Activated gamma-delta T cell treated with Interleukin-2 at 50 U/mL for 16 hours (primary cell): ENCODE measurements at regions not wholly inside any gene's neighbourhood (a gene's known extent, or its start where the extent isn't known, plus 50 kb on each side); places are given as distances from the start of the nearest gene placed in this dataset.

Experiments used
- DNase-seq: peaks from one replicate; pipeline ENCODE4 v3.0.0-alpha.2; 2020

DNA sequence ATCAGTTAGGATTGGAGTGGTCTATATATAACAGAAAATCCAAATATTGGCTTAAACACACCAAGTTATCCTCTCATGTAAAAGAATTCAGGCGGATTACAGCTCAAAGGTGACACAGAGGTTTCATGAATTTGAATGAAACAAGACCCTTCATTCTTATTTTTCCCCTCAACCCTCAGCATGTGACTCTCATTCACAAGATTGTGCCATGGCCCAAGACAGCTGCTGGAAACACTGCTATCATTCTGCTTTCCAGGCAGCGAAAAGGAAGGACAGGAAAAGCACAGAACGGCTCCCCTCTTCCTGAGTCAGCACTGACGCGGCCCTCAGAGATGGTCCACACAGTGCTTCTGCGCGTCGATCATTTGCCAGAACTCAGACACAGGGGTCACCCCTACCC, 891.0 kb upstream of the FRG1 start:
- DNase-seq = no peak

DNA sequence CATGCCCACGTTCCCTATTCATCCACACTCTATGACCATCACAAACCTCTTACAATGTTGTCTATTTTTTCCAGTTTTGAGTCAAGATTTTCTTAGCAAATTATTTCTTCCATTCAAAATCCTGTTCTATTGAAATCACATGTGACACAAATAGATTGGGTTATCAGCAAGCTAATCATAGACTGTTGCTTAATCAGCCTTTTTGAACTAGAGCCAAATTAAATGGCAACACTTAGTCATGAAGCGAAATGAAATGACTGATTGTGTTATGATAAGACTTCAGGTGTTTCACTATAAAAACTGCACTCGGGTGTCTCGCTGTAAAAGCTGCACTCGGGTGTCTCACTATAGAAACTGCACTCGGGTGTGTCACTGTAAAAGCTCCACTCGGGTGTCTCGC, 890.0 kb upstream of the FRG1 start:
- DNase-seq = no peak

DNA sequence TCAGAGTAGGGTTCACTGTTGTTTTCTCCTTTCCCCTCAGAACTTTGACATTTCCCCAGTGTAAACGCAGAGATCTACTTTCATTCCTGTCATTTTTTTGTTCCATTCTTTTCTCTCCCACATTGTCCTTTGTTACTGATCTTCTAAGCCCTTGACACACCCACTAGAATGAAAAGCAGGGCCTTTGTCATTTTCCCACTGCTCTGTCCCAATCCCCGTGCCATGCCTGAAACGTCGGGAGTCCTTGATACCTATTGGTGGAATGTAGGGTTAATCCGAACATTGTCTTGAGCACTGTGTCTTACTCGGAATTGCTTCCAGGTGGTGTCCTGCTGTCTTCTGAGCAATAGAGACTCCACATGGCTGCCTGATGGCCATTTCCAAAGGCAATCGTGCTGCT, 887.1 kb upstream of the FRG1 start:
- DNase-seq = no peak

DNA sequence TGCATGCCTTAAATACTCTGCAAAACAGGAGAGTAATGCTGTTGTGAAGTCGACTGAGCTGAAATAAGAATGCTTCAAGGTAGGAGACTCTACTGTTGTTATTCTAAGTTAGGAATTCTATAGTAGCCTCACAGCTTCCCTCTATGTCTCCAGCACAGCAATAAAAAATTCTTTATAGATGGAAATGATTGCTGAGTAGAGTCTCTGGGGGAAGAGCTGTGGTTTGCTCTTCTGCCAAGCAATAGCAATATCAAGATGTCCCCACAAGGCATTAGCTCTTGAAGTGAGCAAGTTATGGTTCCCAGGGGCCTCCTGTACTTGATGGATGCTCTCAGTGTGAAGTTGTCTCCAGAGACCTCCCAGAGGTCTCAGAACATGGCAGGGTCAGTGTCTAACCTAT, 880.6 kb upstream of the FRG1 start:
- no peak for DNase-seq

DNA sequence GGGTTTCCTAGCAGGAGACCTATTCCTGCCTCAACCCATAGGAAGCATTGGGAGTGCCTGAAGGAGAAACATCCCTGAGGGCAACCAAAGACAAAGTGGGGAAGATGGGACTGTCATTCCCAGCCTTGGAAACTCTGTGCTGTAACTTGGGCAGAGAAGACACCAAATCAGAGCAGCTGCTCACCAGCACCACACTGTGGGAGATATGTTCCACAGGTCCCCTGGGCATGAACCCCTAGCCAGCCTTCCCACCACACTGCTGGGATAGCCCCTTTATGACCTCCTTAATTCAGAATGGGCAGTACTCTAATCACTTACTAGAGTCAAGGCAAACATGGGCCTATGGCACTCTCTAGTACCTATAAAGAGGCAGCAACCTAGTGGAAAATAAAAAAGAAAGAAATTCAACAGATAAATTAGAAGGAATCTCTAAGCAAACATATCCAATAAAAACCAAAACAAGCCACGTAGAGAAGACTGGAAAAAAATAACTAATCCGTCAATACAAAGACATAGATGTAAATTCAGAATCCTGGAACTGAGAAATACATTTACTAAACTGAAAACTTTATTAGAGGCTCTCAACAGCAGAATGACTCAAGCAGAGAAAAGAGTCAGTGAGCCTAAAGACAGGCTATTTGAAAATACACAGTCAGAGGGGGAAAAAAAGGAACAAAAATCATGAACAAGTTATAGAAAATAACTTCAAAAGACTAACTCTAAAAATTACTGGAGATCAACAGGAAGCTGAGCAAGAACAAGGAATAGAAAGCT, 878.4 kb upstream of the FRG1 start:
- DNase-seq = no peak

DNA sequence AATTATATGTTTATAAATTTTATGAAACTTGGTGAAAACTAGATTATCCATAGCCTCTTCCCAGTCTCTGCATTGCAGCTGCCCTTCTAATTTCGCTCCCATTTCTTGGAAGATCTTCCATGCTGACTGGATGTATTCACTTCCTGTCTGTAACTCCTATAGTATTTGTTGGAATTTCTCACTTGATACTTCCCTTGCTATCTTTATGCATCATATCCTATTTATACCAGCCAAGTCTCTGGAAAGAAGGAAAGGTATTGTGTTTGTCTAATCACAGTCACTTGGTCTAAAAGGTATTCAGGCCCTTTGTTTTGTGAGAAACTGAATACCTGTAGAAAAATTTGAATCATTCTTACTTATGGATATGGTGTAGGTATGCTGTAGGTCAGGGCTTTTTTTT, 870.9 kb upstream of the FRG1 start:
- DNase-seq = no peak

DNA sequence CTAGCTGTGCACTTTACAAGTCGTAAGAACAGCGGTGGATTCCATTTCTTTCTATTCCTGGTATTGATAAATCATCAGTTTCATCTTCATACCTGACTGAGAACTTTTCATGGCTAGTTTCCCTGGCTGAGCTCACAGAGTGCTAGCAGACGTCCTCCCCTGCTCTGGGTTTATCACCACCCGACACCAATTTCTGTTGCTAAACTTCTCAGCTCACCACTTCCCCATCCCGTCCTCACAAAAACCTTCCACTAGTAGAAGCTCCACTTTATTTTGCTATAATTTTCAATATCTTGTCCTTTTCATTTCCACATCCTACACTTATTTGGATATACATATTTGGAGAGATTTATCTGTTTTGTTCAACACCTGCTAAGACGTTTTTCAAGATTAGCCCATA, 869.4 kb upstream of the FRG1 start:
- no peak for DNase-seq

DNA sequence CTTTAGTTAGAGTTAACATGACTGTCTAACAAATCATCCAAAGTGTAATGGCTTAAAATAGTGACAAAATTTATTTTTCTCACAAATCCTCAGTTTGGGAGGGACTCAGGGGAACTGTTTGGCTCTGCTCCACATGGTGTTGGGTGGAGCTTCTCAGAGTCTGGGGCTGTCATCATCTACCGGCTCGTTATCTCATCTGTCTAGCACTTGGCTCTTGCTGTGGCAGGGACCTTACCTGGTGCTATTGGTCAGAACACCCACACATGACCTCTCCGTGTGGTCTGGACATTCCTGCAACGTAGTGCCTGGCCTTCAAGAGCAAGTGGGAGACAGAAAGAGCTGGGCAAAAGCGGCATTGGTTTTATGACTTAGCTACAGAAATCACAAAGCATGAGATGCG, 866.9 kb upstream of the FRG1 start:
- DNase-seq = no peak

DNA sequence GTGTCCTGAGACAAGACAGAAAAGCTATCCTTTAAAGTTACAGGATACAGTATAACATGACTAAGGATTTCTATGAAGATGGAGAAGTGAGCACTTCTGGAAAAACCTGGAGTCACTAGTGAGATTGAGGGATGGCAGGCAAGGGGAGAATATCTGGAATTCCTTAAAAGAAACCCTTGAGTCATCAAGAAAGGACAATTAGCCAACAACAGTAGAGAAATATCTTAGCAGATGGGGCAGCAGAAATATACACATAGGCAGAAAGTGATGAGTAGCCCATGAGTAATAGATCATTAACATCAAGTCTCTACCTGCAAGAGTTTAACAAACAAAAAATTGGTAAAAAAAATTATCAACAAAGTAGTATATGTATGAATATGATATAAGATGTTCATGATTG, 858.8 kb upstream of the FRG1 start:
- no peak for DNase-seq

DNA sequence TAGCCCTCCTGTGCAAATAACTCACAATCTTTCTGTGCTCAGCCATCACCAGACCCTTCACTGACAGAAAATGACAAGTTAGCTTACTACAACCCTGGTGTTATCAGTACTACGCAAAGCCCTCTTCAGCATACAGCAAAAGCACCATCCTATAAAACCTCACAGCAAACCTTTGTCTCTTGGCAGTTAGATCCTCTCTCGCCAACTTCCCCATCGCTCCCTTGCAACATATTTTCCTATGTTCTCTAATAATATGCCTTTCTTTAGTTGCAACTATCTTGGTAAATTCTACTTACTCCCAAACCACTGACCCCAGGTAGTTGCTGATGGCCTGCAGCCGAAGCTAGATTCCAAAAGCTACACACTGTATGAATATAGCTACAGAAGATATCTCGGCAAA, 856.9 kb upstream of the FRG1 start:
- DNase-seq = no peak

DNA sequence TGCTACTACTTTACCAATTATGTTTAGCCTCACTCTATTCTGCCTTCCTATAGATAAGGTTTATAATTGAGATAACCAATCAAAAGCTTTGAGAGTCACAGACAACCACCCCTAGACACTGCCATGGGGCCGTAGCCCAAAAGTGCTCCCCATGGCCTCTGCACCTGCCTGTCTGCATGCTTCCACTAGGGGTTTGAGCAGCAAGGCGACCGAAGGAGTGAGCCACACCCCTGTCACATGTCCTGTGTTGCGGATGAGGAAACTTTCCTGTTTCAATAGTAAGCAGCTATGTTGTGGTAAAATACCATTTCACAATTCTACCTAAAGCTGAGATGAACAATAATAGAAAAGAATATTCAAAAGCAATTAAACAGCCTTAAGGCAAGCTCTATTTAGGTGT, 856.0 kb upstream of the FRG1 start:
- DNase-seq = no peak

DNA sequence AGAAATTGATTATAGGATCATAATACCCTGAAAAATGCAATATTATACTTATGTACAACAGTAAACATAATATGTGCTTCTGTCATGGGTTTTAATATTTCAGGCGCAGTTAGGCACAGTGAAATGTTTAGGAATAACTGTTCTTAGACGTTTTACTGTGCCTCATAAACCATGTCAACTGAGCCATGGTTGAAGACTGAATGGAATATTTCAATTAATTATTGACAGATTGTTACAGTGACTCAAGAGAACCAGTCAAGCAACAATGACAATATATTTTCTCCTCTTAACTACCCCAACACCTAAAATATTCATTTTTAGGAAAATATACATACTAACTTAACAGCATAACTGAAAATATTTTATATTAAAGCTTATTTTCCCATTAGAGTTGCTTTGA, 852.7 kb upstream of the FRG1 start:
- no peak for DNase-seq

DNA sequence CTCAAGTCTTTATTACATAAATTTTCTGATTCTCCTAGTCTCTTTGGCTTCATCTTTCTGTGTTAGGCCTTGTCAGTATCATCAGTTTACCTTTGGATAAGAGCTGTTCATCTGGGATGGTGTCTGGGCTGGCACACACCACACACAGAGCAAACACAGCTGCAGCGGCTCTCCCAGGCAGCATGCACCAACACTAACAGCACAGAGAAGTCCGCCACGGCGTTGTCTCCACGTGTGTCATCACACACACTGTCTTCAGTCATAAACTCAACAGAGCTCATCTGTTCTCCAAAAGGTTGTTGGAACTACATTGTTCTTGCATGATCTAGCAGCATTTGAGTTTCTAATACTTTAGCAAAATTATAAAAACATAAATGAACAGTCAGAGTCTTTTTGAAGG, 851.9 kb upstream of the FRG1 start:
- DNase-seq = no peak

DNA sequence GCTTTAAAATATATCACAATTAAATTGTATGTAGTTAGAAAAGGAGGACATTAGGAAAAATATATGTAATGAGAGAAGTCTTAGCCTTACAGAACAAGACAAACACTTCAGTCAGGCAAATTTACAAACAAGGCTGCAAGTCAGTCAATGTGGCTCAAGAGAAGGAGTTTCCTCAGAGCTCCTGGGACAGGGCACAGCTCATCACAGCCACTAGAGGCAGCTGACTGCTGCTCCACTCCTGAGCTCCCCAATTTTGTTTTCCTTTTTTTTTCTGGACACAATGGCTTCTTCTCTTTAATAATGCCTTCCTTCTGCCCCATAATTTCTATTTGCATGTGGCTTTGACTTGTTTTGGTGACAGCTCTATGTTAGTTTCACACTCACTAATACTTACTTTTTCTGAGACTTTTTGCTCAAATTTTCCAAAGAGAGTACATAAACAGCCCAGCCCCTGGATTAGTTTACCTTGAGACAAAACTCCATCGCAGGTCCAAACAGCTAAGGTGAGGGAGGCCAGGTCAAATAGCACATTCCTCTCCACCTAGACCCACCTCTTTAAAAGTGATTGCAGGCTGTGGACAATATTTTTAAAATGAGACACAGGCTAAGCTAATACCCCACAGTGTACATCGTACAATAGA, 850.4 kb upstream of the FRG1 start:
- DNase-seq = no peak

DNA sequence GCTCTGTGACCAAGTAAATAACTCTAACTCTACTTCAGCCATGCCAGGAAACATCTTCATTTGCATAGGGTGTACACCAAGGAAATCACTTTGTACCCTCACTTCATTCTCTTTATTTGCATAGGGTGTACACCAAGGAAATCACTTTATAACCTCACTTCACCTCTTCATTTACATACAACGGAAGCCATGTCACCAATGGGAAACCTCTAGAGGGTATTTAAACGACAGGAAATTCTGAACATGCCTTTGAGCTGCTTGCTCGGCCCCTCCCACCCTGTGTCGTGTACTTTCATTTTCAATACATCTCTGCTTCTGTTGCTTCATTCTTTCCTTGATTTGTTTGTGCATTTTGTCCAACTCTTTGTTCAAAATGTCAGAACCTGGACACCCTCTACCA, 848.1 kb upstream of the FRG1 start:
- no peak for DNase-seq

DNA sequence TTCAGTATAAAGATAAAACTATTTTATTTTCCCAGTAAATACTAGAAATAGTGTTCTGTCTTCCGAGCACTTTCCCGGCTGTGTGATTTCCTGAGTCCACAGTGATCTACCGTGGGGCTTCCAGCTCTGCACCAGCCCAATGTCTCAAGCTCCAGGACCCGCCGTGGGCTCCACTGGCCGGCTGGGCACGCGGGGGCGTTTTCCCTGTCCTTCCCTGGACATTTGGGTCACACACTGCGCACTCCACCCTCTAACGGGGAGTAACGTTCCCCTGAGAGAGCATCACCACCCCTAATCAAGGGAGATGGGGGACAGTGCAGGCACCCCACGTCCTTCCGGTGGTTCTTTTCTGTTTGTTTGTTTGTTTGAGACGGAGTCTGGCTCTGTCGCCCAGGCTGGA, 844.6 kb upstream of the FRG1 start:
- no peak for DNase-seq

DNA sequence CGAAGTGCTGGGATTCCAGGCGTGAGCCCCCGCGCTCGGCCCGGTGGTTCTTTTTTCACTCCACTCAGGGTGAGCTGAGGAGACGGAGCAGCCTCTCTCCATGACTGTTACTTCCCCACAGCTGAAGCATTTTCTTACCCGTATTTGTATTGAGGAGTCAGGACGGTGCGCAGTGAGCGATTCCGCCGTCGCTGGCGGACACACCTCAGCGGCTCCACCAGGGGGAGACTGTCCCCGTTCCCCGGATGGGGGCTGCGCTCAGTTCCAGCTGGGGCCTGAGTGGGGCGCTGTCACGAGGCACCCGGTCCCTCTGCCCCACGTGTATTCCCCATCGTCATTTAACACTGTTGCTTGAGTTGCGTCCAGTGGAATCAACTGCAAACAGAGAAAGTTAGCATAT, 844.0 kb upstream of the FRG1 start:
- DNase-seq = no peak

DNA sequence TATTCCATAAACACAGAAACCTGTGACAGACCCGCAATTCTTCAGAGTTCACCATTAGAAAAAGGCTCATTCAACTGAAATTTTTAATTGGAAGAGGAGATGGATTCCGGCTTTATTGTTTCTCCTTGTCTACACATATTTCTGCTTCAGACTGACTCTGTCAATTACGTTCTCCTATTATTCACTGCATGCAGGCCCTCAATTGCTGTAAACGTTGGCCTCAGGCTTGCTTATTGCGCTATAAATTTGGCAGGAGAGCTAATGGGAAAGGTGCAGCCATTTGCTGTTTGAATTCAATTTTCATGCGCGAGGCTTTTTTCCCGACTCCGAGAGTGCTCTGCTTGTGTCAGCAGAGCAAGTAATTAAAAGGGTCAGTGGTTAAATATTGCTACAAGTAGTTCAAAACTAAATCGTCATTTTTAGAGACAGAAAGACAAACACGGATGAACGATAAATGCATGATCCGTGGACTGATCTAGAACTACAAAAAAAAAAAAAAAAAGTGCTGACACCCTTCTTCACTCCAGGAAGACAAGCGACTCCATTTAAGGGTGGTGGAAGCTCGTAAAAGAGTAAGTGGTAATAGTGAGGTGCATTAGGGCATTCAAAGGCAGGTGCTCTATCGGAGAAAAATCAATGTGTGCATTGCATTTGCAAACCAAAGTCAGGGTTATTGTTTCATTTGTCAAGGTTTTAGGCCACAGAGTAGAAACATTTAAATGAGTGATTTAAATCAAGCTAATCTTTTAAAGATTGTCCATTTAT, 841.6 kb upstream of the FRG1 start:
- no peak for DNase-seq

DNA sequence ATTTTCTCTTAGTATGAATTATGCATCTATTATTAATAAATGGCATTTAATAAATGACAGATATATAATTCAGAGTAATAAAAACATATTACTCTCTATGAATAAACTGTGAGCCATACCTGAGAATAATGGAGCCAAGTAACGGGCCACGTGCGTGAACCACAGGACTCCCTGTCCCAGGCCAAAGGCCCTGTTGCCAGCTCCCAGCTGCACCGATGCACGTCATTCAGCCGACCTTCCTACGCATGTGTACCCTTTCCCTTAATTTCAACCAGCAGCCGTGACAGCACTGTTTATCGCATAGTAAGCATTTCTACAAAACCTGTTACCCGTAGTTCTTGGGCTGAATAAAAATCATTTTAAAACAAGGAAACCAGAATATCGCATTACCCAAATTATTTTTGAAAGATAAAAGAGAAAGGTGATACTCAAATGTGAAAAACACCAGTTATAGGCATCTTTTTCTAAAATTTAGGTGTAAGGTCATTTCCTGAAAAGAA, 827.2 kb upstream of the FRG1 start:
- no peak for DNase-seq

DNA sequence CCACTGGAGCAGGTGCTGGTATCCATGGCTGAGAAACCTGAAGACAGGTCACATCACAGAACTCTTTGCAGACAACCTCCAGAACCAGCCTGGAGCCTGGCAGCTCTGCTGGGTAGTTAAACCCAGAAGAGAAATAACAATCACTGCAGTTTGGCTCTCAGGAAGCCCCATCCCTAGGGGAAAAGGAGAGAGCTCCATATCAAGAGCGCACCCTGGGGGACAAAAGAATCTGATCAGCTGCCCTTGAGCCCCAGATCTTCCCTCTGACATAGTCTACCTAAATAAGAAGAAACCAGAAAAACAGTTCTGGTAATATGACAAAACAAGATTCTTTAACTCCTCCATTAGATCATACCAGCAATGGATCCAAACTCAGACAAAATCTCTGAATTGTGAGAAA, 823.2 kb upstream of the FRG1 start:
- no peak for DNase-seq

DNA sequence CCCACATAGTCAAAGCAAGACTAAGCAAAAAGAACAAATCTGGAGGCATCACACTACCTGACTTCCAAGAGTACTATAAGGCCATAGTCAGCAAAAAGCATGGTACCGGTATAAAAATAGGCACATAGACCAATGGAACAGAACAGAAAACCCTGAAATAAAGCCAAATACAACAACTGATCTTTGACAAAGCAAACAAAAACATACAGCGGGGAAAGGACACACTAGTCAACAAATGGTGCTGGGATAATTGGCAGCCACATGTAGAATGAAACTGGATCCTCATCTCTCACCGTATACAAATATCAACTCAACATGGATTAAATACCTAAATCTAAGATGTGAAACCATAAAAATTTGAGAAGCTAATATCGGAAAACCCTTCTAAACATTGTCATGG, 819.3 kb upstream of the FRG1 start:
- DNase-seq = no peak

DNA sequence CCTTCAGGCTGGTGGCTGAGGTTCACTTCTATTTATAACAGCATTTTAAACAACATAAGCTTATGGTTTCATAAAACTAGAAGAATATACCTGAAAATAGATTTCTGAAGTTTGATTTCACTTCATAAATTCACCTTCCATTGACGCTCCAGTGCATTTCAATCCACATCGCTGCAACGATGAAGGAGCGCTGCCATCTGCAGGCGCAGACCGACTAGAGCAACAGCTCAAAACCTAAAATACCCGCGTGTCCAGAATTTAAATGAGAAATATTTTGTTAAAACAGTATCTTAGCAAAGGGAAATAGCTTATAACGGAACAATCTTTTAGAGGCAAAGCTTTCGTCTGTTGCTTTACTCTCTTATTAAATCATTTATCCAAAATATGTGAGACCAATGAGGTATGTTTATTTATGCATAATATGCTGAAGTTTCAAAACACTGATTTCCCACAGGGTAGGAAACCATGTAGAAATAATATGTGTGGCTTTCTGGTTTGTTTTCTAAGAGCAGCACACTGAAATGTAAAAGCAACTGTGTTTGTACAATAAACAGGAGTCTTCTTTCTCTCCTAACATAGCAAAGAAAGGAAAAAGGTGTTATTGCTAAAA, 816.4 kb upstream of the FRG1 start:
- no peak for DNase-seq

DNA sequence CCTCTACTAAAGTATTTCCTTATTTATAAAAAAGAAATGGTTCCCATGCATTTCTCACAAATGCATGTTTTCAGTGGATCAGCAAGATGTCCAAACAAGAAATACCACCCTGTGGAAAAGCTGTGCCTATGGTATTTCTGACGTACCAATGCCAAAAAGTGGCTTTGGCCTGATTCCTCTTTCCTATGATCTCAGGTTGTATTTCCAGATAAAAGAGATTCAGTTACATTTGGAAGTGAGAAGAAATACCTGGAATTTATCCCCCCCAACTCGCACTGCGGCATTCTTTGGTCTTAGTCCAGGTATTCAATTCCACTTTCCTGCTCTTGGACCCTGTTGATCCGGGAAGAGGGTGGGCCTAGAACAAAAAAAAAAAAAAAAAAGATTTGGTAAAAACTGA, 815.9 kb upstream of the FRG1 start:
- no peak for DNase-seq

DNA sequence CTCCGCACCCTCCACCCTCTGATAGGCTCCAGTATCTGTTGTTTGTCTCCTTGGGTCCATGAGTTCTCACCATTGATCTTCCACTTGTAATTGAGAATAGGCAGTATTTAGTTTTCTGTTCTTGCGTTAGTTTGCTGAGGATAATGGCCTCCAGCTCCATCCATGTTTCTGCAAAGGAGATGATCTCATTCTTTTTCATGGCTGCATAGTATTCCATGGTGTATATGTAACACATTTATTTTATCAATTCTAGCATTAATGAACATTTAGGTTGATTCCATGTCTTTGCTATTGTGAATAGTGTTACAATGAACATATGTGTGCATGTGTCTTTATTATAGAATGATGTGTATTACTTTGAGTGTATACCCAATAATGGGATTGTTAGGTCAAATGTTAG, 814.6 kb upstream of the FRG1 start:
- no peak for DNase-seq
